Tibial nerve (tissue), 4 donors: ENCODE measurements at regions not wholly inside any gene's neighbourhood (a gene's known extent, or its start where the extent isn't known, plus 50 kb on each side); places are given as distances from the start of the nearest gene placed in this dataset.
A peak's percentile ranks its signal among the peaks of the same experiment; 100 is the strongest.

Experiments
- DNase-seq, 2 donors: peaks; one replicate each; pipeline ENCODE4 v3.0.0-alpha.2; 2019; ENCODE audit warnings: low spot score in 2 of 2
- H3K27ac ChIP-seq, 4 donors: fragments of 200-600 bp; sonication (generic) in 3 of 4; one replicate each; pipeline ENCODE4 v1.5.1; 2017 to 2019; ENCODE audit warnings: mild to moderate bottlenecking in 1 of 4
- H3K27me3 ChIP-seq, 2 donors: fragments of 200-600 bp; sonication (generic) in 1 of 2; one replicate each; pipeline versions ENCODE4 v1.5.1 to v1.6.0; 2017 to 2019
- H3K36me3 ChIP-seq, 3 donors: fragments of 200-600 bp; sonication (generic); one replicate each; pipeline ENCODE4 v1.5.1; 2018 to 2019
- H3K4me1 ChIP-seq, 4 donors: fragments of 200-600 bp; sonication (generic) in 3 of 4; one replicate each; pipeline ENCODE4 v1.5.1; 2017 to 2019
- H3K4me3 ChIP-seq, 4 donors: fragments of 200-600 bp; sonication (generic) in 3 of 4; one replicate each; pipeline ENCODE4 v1.5.1; 2017 to 2019; ENCODE audit warnings: mild to moderate bottlenecking in 1 of 4, moderate library complexity in 1 of 4
- H3K9me3 ChIP-seq, 4 donors: fragments of 200-600 bp; sonication (generic) in 3 of 4; one replicate each; pipeline ENCODE4 v1.5.1; 2017 to 2019
- CTCF ChIP-seq, 5 experiments: fragments of 200-600 bp in 3 of 5; fragments of 450-650 bp in 2 of 5; sonication (generic) in 3 of 5; IDR thresholded peaks; one replicate each; pipeline ENCODE4 v1.5.1; 2016 to 2019; ENCODE audit warnings: antibody characterized with exemption in 5 of 5, mild to moderate bottlenecking in 3 of 5, moderate library complexity in 2 of 5
- EP300 ChIP-seq, 2 donors: sonication (generic); formaldehyde crosslinking; IDR thresholded peaks; one replicate each; pipeline ENCODE4 v1.6.1; 2017; ENCODE audit warnings: antibody characterized with exemption in 2 of 2, mild to moderate bottlenecking in 1 of 2
- POLR2A ChIP-seq, 2 donors: fragments of 450-650 bp; IDR thresholded peaks; one replicate each; pipeline ENCODE4 v1.6.1; 2017; ENCODE audit warnings: antibody characterized with exemption in 2 of 2, mild to moderate bottlenecking in 2 of 2, moderate library complexity in 2 of 2
- WGBS, 2 donors: methylation state at CpG; one replicate each; pipeline ENCODE4 v1.1.5; 2018; 5-methylcytosine and 5-hydroxymethylcytosine counted together

- Histone ChIP-seq H3K27me3 (no peaks in the 10 kb centered on the region), H3K4me3 (no peak overlapping the region), H3K27ac (no peak overlapping the region), H3K4me1 (no peaks in the 10 kb centered on the region), H3K9me3 (no peaks in the 10 kb centered on the region), H3K36me3 (no peaks in the 10 kb centered on the region)
- WGBS, 2 donors = 89 to 95% methylated on average over 4 of the region's 4 CpGs
- no peak for TF ChIP-seq POLR2A (IDR thresholded peaks at IDR 0.05)
- TF ChIP-seq CTCF (IDR thresholded peaks at IDR 0.05) = no peak
- TF ChIP-seq EP300 (IDR thresholded peaks at IDR 0.05) = no peak
- no peak for DNase-seq
These were observed 127.3 kb upstream of the TOP3B start for GRCh38 chr22:22109693-22110466.

- no peaks in the 10 kb centered on the region for H3K4me1 ChIP-seq
- DNase-seq = no peak
- H3K27ac ChIP-seq = no peak overlapping the region
- H3K36me3 ChIP-seq = no peaks in the 10 kb centered on the region
- H3K4me3 ChIP-seq = no peak overlapping the region
- TF ChIP-seq CTCF (IDR thresholded peaks at IDR 0.05) (no peak), EP300 (IDR thresholded peaks at IDR 0.05) (no peak), POLR2A (IDR thresholded peaks at IDR 0.05) (no peak)
- H3K9me3 ChIP-seq = no peaks in the 10 kb centered on the region
- H3K27me3 ChIP-seq = no peaks in the 10 kb centered on the region
These were observed 124.3 kb upstream of the TOP3B start for GRCh38 chr22:22106855-22107254.

- 83 to 96% methylated on average over 2 of the region's 2 CpGs for WGBS, 2 donors
- Histone ChIP-seq H3K27me3 (no peaks in the 10 kb centered on the region), H3K36me3 (no peaks in the 10 kb centered on the region), H3K9me3 (no peaks in the 10 kb centered on the region), H3K4me3 (no peak overlapping the region), H3K4me1 (no peaks in the 10 kb centered on the region), H3K27ac (no peak overlapping the region)
- TF ChIP-seq POLR2A (IDR thresholded peaks at IDR 0.05) = no peak
- TF ChIP-seq EP300 (IDR thresholded peaks at IDR 0.05) = no peak
- no peak for TF ChIP-seq CTCF (IDR thresholded peaks at IDR 0.05)
- no peak for DNase-seq
These were observed 122.8 kb upstream of the TOP3B start for GRCh38 chr22:22105364-22105763.

- Histone ChIP-seq H3K4me1 (no peaks in the 10 kb centered on the region), H3K27me3 (no peaks in the 10 kb centered on the region), H3K36me3 (no peaks in the 10 kb centered on the region), H3K9me3 (no peaks in the 10 kb centered on the region), H3K4me3 (no peak overlapping the region), H3K27ac (no peak overlapping the region)
- 73% methylated on average over 8 of the region's 8 CpGs for WGBS, 2 donors
- TF ChIP-seq CTCF (IDR thresholded peaks at IDR 0.05) = peak in 1 of 5 experiments; percentile 12
- TF ChIP-seq EP300 (IDR thresholded peaks at IDR 0.05) = no peak
- no peak for TF ChIP-seq POLR2A (IDR thresholded peaks at IDR 0.05)
- no peak for DNase-seq
These were observed 120.7 kb upstream of the TOP3B start for GRCh38 chr22:22103078-22103875.
